H1 (cell line): ENCODE measurements at regions not wholly inside any gene's neighbourhood (a gene's known extent, or its start where the extent isn't known, plus 50 kb on each side); places are given as distances from the start of the nearest gene placed in this dataset.

Experiments used
- CTCF ChIA-PET: fragments of 300-600 bp; sonication (Branson Sonifier 250); formaldehyde crosslinking; loops from one replicate; lab custom pipeline; 2021; ENCODE audit not compliant: partially characterized antibody; lab: Charles Lee
- POLR2A ChIA-PET: fragments of 300-600 bp; sonication (Branson Sonifier 250); formaldehyde crosslinking; loops from one replicate; lab custom pipeline; 2021; ENCODE audit warnings: inconsistent platforms; ENCODE audit not compliant: partially characterized antibody; lab: Charles Lee
- DNase-seq, 2 experiments: peaks; one replicate each; pipeline versions ENCODE4 v3.0.0 to v3.0.0-alpha.2; 2010 to 2022; ENCODE audit warnings: low spot score in 2 of 2, low read depth in 1 of 2, mixed read lengths in 1 of 2
- FAIRE-seq: peaks from 2 replicates; lab custom pipeline; 2011; peaks lifted over from hg19 to GRCh38; lab: Jason Lieb, UNC
- H2AFZ ChIP-seq: 2 replicates; pipeline ENCODE4 v1.8.1; 2012; ENCODE audit warnings: low read length, inconsistent platforms
- H2AK5ac ChIP-seq: 2 replicates; pipeline ENCODE4 v1.6.1; 2013; ENCODE audit warnings: low read depth, low read length
- H2BK120ac ChIP-seq: replicated peaks from 2 replicates; pipeline ENCODE3; 2013; ENCODE audit warnings: low read depth, low read length, inconsistent platforms
- H2BK12ac ChIP-seq: 2 replicates; pipeline ENCODE4 v1.6.1; 2013; ENCODE audit warnings: low read depth, low read length
- H2BK15ac ChIP-seq: 2 replicates; pipeline ENCODE4 v1.6.1; 2013; ENCODE audit warnings: low read length
- H2BK20ac ChIP-seq: 2 replicates; pipeline ENCODE4 v1.6.1; 2013; ENCODE audit warnings: low read length
- H2BK5ac ChIP-seq: 2 replicates; pipeline ENCODE4 v1.6.1; 2013; ENCODE audit warnings: low read depth, low read length
- H3K14ac ChIP-seq: 2 replicates; pipeline ENCODE4 v1.6.1; 2013; ENCODE audit warnings: inconsistent platforms; ENCODE audit not compliant: insufficient read length
- H3K18ac ChIP-seq: 2 replicates; pipeline ENCODE4 v1.6.1; 2013; ENCODE audit warnings: low read length; ENCODE audit errors: extremely low read depth
- H3K23ac ChIP-seq: 2 replicates; pipeline ENCODE4 v1.6.1; 2013; ENCODE audit warnings: inconsistent platforms; ENCODE audit not compliant: insufficient read length
- H3K23me2 ChIP-seq: 2 replicates; pipeline ENCODE4 v1.6.1; 2013; ENCODE audit warnings: low read depth, low read length
- H3K27ac ChIP-seq: 2 replicates; pipeline ENCODE4 v1.6.1; 2011; ENCODE audit warnings: low read depth, low read length, inconsistent platforms
- H3K27me3 ChIP-seq, 4 experiments: replicated peaks in 1 of 4; 1 replicate in 1 of 4; 2 replicates in 3 of 4; pipeline versions ENCODE4 v1.6.1 to v1.8.1; 2011 to 2013; ENCODE audit warnings: low read length in 3 of 4, mild to moderate bottlenecking in 3 of 4, inconsistent platforms in 2 of 4, mixed read lengths in 2 of 4, moderate library complexity in 1 of 4; ENCODE audit not compliant: control insufficient read depth in 3 of 4, insufficient read depth in 3 of 4; ENCODE audit errors: extremely low read depth in 1 of 4
- H3K36me3 ChIP-seq, 4 experiments: 2 replicates each; pipeline versions ENCODE4 v1.6.1 to v1.8.1; 2011 to 2013; ENCODE audit warnings: mild to moderate bottlenecking in 4 of 4, low read length in 3 of 4, moderate library complexity in 2 of 4, control low read depth in 1 of 4, inconsistent platforms in 1 of 4; ENCODE audit not compliant: insufficient read depth in 4 of 4, control insufficient read depth in 2 of 4
- H3K4ac ChIP-seq: replicated peaks from 2 replicates; pipeline ENCODE3; 2013; ENCODE audit warnings: low read length, low read depth, mixed read lengths, inconsistent platforms; ENCODE audit not compliant: insufficient read length
- H3K4me1 ChIP-seq, 4 experiments: replicated peaks in 1 of 4; 1 replicate in 1 of 4; 2 replicates in 3 of 4; pipeline versions ENCODE4 v1.6.1 to v1.8.1; 2011 to 2013; ENCODE audit warnings: low read length in 3 of 4, inconsistent platforms in 2 of 4, mixed read lengths in 1 of 4; ENCODE audit not compliant: insufficient read depth in 4 of 4, control insufficient read depth in 3 of 4
- H3K4me2 ChIP-seq, 2 experiments: 2 replicates each; pipeline versions ENCODE4 v1.6.1 to v1.8.1; 2011 to 2013; ENCODE audit warnings: low read depth in 2 of 2, low read length in 2 of 2, control low read depth in 1 of 2, inconsistent platforms in 1 of 2, mild to moderate bottlenecking in 1 of 2; ENCODE audit not compliant: insufficient read depth in 1 of 2
- H3K4me3 ChIP-seq, 4 experiments: fragments of 200-600, 300-600 bp in 1 of 4; sonication (generic), shearing (Covaris generic), sonication (Bioruptor Twin) in 1 of 4; 2 replicates each; pipeline versions ENCODE4 v1.5.1 to v1.8.1; 2011 to 2016; ENCODE audit warnings: low read length in 4 of 4, low read depth in 3 of 4, control low read depth in 2 of 4, inconsistent platforms in 2 of 4, mild to moderate bottlenecking in 2 of 4, mixed read lengths in 1 of 4, moderate library complexity in 1 of 4; ENCODE audit not compliant: insufficient read depth in 2 of 4; ENCODE audit errors: extremely low read depth in 1 of 4
- H3K56ac ChIP-seq: replicated peaks from 2 replicates; pipeline ENCODE3; 2013; ENCODE audit warnings: low read depth, mild to moderate bottlenecking, mixed read lengths, low read length, inconsistent platforms; ENCODE audit not compliant: insufficient read length
- H3K79me1 ChIP-seq: 2 replicates; pipeline ENCODE4 v1.6.1; 2013; ENCODE audit warnings: low read depth, low read length, control low read depth
- H3K79me2 ChIP-seq, 2 experiments: 2 replicates each; pipeline versions ENCODE4 v1.6.1 to v1.8.1; 2012 to 2013; ENCODE audit warnings: low read length in 2 of 2, mild to moderate bottlenecking in 2 of 2, inconsistent platforms in 1 of 2; ENCODE audit not compliant: insufficient read depth in 2 of 2, control insufficient read depth in 1 of 2
- H3K9ac ChIP-seq, 4 experiments: replicated peaks in 1 of 4; 1 replicate in 1 of 4; 2 replicates in 3 of 4; pipeline versions ENCODE4 v1.6.1 to v1.8.1; 2011 to 2013; ENCODE audit warnings: low read depth in 3 of 4, low read length in 3 of 4, control low read depth in 2 of 4, mild to moderate bottlenecking in 2 of 4, moderate library complexity in 2 of 4, inconsistent platforms in 1 of 4; ENCODE audit errors: extremely low read depth in 1 of 4
- H3K9me3 ChIP-seq, 2 experiments: 2 replicates each; pipeline versions ENCODE4 v1.6.1 to v1.8.1; 2012 to 2013; ENCODE audit warnings: mild to moderate bottlenecking in 2 of 2, moderate library complexity in 2 of 2, control low read depth in 1 of 2, inconsistent platforms in 1 of 2, low read depth in 1 of 2, low read length in 1 of 2, mixed read lengths in 1 of 2; ENCODE audit not compliant: insufficient read depth in 2 of 2
- H4K20me1 ChIP-seq, 2 experiments: replicated peaks in 1 of 2; 2 replicates each; pipeline versions ENCODE3 to v1.8.1; 2011 to 2013; ENCODE audit warnings: inconsistent platforms in 2 of 2, low read length in 2 of 2, mild to moderate bottlenecking in 1 of 2; ENCODE audit not compliant: insufficient read depth in 2 of 2, control insufficient read depth in 1 of 2
- H4K5ac ChIP-seq: 2 replicates; pipeline ENCODE4 v1.6.1; 2013; ENCODE audit warnings: low read length, low read depth, mixed read lengths, inconsistent platforms; ENCODE audit not compliant: insufficient read length
- H4K8ac ChIP-seq: 2 replicates; pipeline ENCODE4 v1.8.0; 2013; ENCODE audit warnings: mild to moderate bottlenecking, moderate library complexity, low read length, inconsistent platforms; ENCODE audit not compliant: insufficient read depth; ENCODE audit errors: extremely low read depth
- H4K91ac ChIP-seq: replicated peaks from 2 replicates; pipeline ENCODE3; 2013; ENCODE audit warnings: low read length, mixed read lengths, inconsistent platforms; ENCODE audit not compliant: insufficient read length
- EP300 ChIP-seq, 2 experiments: IDR thresholded peaks; 1 replicate in 1 of 2; 2 replicates in 1 of 2; pipeline ENCODE4 v1.6.1; 2011 to 2012; ENCODE audit warnings: low read depth in 2 of 2, low read length in 2 of 2, mild to moderate bottlenecking in 2 of 2, borderline replicate concordance in 1 of 2, inconsistent platforms in 1 of 2, moderate library complexity in 1 of 2
- HDAC2 ChIP-seq, 2 experiments: fragments of 300-600 bp in 1 of 2; sonication (generic) in 1 of 2; IDR thresholded peaks; 2 replicates each; pipeline ENCODE4 v1.6.1; 2011 to 2012; ENCODE audit warnings: low read depth in 2 of 2, low read length in 2 of 2, mild to moderate bottlenecking in 2 of 2, moderate library complexity in 2 of 2, borderline replicate concordance in 1 of 2, inconsistent platforms in 1 of 2
- HDAC6 ChIP-seq: IDR thresholded peaks from one replicate; pipeline ENCODE4 v1.7.1; 2012; ENCODE audit warnings: low read depth, mild to moderate bottlenecking, inconsistent platforms, low read length, moderate library complexity
- NRF1 ChIP-seq: IDR thresholded peaks from 2 replicates; pipeline ENCODE4 v1.6.1; 2011; ENCODE audit warnings: mild to moderate bottlenecking, low read depth, low read length, improper control_type of control experiment
- RAD21 ChIP-seq, 2 experiments: IDR thresholded peaks in 1 of 2; conservative IDR thresholded peaks in 1 of 2; 2 replicates each; pipeline ENCODE4 v1.6.1; 2011; ENCODE audit warnings: low read depth in 2 of 2, low read length in 2 of 2, improper control_type of control experiment in 1 of 2, inconsistent platforms in 1 of 2, mild to moderate bottlenecking in 1 of 2, moderate library complexity in 1 of 2
- SIN3A ChIP-seq, 2 experiments: IDR thresholded peaks in 1 of 2; conservative IDR thresholded peaks in 1 of 2; 2 replicates each; pipeline ENCODE4 v1.6.1; 2011 to 2012; ENCODE audit warnings: low read length in 2 of 2, improper control_type of control experiment in 1 of 2, low read depth in 1 of 2, mild to moderate bottlenecking in 1 of 2
- SIRT6 ChIP-seq: IDR thresholded peaks from one replicate; pipeline ENCODE4 v1.7.1; 2012; ENCODE audit warnings: low read length, inconsistent platforms
- WGBS, 2 experiments: shearing (Covaris generic) in 1 of 2; methylation state at CpG; one replicate each; pipeline versions ENCODE4 v1.1.6 to v1.1.7; 2013 to 2015; ENCODE audit warnings: low lambda C conversion rate in 2 of 2, mixed read lengths in 2 of 2, inconsistent platforms in 1 of 2, low coverage in 1 of 2, missing lambda C conversion rate in 1 of 2; ENCODE audit not compliant: insufficient replicate concordance in 2 of 2, insufficient coverage in 1 of 2, insufficient read length in 1 of 2; ENCODE audit errors: extremely low coverage in 1 of 2, missing lambda C conversion rate in 1 of 2; 5-methylcytosine and 5-hydroxymethylcytosine counted together

- CTCF ChIA-PET: interaction anchor here (1.2 kb wide), 1 partner anchor 106 kb away, joined by 3 read pairs; no protein-coding TSS in a partner anchor
- H4K91ac ChIP-seq: no peak overlapping the region
- H4K20me1 ChIP-seq: no peaks in the 10 kb centered on the region
- no peak overlapping the region for H2AFZ ChIP-seq
- no peaks in the 10 kb centered on the region for H3K79me2 ChIP-seq
- no peak overlapping the region for H3K56ac ChIP-seq
- no peak overlapping the region for H3K14ac ChIP-seq
- H3K4me3 ChIP-seq: no peak overlapping the region
- no peak overlapping the region for H3K9ac ChIP-seq
- no peaks in the 10 kb centered on the region for H3K36me3 ChIP-seq
- no peak overlapping the region for H2BK120ac ChIP-seq
- no peaks in the 10 kb centered on the region for H3K9me3 ChIP-seq
- H2BK20ac ChIP-seq: no peak overlapping the region
- no peaks in the 10 kb centered on the region for H3K79me1 ChIP-seq
- H4K8ac ChIP-seq: no peak overlapping the region
- H3K23me2 ChIP-seq: no peaks in the 10 kb centered on the region
- no peaks in the 10 kb centered on the region for H3K4me1 ChIP-seq
- H2BK12ac ChIP-seq: no peak overlapping the region
- H2BK5ac ChIP-seq: no peak overlapping the region
- no peak overlapping the region for H3K27ac ChIP-seq
- H4K5ac ChIP-seq: no peak overlapping the region
- no peak for TF ChIP-seq NRF1
- TF ChIP-seq RAD21 (IDR thresholded peaks at IDR 0.05 in 1 of 2, conservative IDR thresholded peaks at IDR 0.05 in 1 of 2; ENCODE audit: low read depth in 2 of 2, low read length in 2 of 2): no peak
- TF ChIP-seq HDAC6: no peak
- TF ChIP-seq SIN3A (conservative IDR thresholded peaks at IDR 0.05 in 1 of 2, IDR thresholded peaks at IDR 0.05 in 1 of 2; ENCODE audit: low read depth in 1 of 2, low read length in 2 of 2): no peak
- no peak for TF ChIP-seq EP300 (IDR thresholded peaks at IDR 0.05; ENCODE audit: borderline replicate concordance in 1 of 2, low read depth in 2 of 2, low read length in 2 of 2)
- TF ChIP-seq HDAC2 (IDR thresholded peaks at IDR 0.05; ENCODE audit: borderline replicate concordance in 1 of 2, low read depth in 2 of 2, low read length in 2 of 2): no peak
- TF ChIP-seq SIRT6: no peak
- H2BK15ac ChIP-seq: no peak overlapping the region
- no peak overlapping the region for H2AK5ac ChIP-seq
- H3K27me3 ChIP-seq: no peaks in the 10 kb centered on the region
- no peak overlapping the region for H3K18ac ChIP-seq
- POLR2A ChIA-PET: no interaction called here
- no peak for FAIRE-seq
- no peak for DNase-seq
- H3K23ac ChIP-seq: no peak overlapping the region
- no peak overlapping the region for H3K4ac ChIP-seq
- no peak overlapping the region for H3K4me2 ChIP-seq
- WGBS, 2 experiments: 80% methylated on average over 1 of the region's 1 CpG; no CpG with 5 or more reads in 1 of the 2 experiments
Measured at GRCh38 chrX:149365061-149365460, 140.0 kb downstream of the IDS start.
